HFF-Myc (cell line): ENCODE measurements at regions not wholly inside any gene's neighbourhood (a gene's known extent, or its start where the extent isn't known, plus 50 kb on each side); places are given as distances from the start of the nearest gene placed in this dataset.

Experiments
- DNase-seq: peaks from one replicate; pipeline ENCODE4 v3.0.0-alpha.2; 2011; ENCODE audit warnings: low read depth; ENCODE audit errors: extremely low read depth
- H3K4me3 ChIP-seq: replicated peaks from 2 replicates; pipeline ENCODE4 v1.5.1; 2011; ENCODE audit warnings: low read depth, mild to moderate bottlenecking, control low read depth, low read length
- CTCF ChIP-seq: IDR thresholded peaks from 2 replicates; pipeline ENCODE4 v1.5.1; 2012; ENCODE audit warnings: mild to moderate bottlenecking, low read depth, low read length, control low read depth; ENCODE audit errors: missing control alignments

- no peak overlapping the region for H3K4me3 ChIP-seq
- TF ChIP-seq CTCF, result no peak
- no peak for DNase-seq
Observed at GRCh38 chr5:111562561-111562960, 50.2 kb upstream of the STARD4 start.
